ENCODE measurements at regions not wholly inside any gene's neighbourhood (a gene's known extent, or its start where the extent isn't known, plus 50 kb on each side); places are given as distances from the start of the nearest gene placed in this dataset.
A peak's percentile ranks its signal among the peaks of the same experiment; 100 is the strongest.

DNA sequence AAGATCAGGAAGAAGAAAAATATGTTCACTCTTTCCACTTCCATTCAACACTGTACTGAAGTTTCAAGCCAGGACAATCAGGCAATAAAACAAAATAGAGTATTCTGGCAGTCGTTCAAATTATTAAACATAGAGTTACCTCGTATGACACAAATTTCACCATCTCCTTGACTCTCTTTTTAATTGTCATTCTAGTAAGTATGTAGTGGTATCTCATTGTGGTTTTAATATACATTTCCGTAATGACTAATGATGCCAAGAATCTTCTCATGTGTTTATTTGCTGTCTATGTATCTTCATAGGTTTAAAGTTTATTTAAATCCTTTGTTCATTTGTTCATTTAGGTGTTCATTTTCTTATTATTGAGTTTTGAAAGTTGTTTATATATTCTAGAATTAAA lies 352.2 kb downstream of the IDS start:
- Mint-ChIP-seq H3K27ac (no peak overlapping the region), H3K36me3 (ENCODE audit: low read depth) (no peaks in the 10 kb centered on the region), H3K4me3 (no peak overlapping the region), H3K27me3 (no peaks in the 10 kb centered on the region), H3K4me1 (peaks cover 4% of the 10 kb centered on the region), H3K9me3 (no peaks in the 10 kb centered on the region)
- DNase-seq (no peak), ATAC-seq (no peak)

DNA sequence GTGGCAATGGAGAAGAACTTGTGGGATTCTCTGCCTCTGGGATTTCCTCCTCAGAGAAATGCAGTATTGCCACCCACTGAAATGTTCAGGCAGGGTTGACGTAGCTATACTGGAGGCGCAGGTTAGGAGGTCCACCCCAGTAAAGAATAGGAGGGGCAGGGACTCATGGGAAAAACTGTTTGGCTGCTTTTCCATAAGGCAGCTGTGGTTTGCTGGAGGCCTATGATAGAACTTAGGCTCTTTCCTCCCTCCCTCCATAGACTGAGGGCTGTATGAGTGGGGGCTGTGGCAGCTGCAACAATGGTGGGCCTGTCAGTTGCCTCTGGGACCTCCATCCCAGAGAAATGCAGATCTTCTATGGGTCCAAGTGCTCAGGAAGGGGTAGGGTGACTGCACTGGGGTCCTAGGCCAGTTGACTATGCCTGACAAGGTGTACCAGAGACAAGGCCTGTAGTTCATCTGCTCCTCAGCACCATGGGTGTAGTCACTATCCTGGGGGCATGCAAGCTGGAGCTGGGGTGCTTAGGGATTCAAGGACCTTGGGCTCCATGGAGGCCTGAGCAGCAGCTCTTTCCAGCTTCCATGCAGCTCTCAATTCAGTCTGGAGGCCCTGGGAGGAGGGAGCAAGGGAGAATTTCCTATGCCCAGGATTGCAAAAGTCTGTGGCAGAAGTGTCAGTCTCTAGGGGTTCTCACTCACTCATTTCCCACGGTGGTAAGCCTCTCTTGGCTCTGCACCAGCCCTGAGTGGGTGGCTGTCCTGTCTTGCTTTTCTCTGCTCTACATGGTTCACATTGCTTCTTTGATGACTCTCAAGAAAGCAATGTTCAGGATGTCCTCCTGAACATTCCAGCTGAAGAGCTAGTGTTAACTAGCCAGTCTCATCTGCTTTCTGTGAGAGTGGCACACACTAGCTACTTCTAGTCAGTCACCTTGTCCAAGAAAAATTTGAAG lies 353.0 kb downstream of the IDS start:
- ATAC-seq (no peak), DNase-seq (no peak)
- no peaks in the 10 kb centered on the region for H3K9me3 Mint-ChIP-seq
- peaks cover 4% of the 10 kb centered on the region for H3K4me1 Mint-ChIP-seq
- H3K27me3 Mint-ChIP-seq = no peaks in the 10 kb centered on the region
- H3K4me3 Mint-ChIP-seq = no peak overlapping the region
- H3K36me3 Mint-ChIP-seq (ENCODE audit: low read depth) = no peaks in the 10 kb centered on the region
- no peak overlapping the region for H3K27ac Mint-ChIP-seq

DNA sequence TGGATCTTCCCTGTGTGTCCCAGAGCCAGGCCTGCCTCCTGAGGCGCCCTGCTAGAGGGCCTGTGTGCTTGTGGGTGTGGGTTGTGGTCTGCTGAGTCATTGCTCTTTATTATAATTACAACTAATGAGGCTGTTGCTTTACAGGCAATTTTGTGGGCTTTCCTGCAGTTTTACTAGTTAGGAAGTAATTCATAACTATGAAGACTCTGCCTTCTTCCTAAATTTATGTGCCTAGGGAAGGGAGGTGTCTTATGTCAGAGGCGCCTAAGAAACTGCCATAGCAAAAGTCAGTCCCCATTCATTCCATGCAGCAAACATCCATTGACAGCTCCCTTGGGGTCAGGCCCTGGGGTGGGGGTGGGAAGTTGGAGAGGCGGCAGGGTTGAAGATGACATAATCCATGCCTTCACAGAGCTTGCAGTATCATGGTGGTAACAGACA lies 359.2 kb downstream of the IDS start:
- no peak for ATAC-seq
- H3K4me1 Mint-ChIP-seq = no peaks in the 10 kb centered on the region

DNA sequence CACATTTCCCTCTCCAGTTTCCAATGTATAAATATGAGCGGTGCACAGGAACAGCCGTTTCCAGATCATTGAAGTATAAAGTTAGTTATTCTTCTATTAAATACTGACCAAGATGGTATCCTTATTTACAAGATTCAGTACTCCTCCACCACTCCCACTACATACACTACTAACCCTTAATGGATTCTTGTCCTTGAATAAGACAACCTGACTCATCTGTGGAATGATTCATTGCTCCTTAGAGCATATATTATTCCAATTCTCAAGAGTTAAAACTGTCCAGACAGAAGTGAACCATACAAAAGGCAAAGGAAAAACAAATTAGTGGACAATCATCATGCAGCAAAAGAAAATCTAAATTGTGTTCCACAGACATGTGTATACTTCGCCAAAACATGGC lies 373.3 kb downstream of the IDS start:
- H3K27ac Mint-ChIP-seq = no peak overlapping the region
- no peaks in the 10 kb centered on the region for H3K36me3 Mint-ChIP-seq (ENCODE audit: low read depth)
- H3K4me3 Mint-ChIP-seq = no peak overlapping the region

More for the DNA sequence above, 359.2 kb downstream of the IDS start:
- Mint-ChIP-seq H3K27ac (no peak overlapping the region), H3K9me3 (no peaks in the 10 kb centered on the region), H3K36me3 (ENCODE audit: low read depth) (no peaks in the 10 kb centered on the region), H3K27me3 (no peaks in the 10 kb centered on the region), H3K4me3 (no peak overlapping the region)
- no peak for DNase-seq

DNA sequence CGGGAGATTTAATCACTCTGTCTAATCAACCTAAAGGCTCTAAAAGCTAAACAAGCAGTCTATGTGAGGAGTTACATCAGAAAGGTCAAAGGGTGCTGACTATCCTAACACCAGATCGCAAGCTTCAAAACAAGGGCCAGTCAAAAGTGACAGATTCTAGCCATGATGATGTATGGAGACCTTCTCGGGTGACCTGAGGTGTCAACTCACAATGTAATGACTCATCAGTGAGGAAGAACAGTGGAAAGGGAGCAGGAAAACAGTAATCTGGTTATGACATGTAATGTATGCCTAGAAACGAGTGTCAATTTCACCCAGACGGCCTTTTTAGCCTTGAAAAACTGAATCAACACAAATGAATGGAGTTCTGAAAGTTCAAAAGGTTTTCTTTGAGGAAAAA lies 375.3 kb downstream of the IDS start:
- DNase-seq (no peak), ATAC-seq (peak; percentile 57)
- H3K4me3 Mint-ChIP-seq = no peak overlapping the region
- H3K27ac Mint-ChIP-seq = no peak overlapping the region
- no peaks in the 10 kb centered on the region for H3K36me3 Mint-ChIP-seq (ENCODE audit: low read depth)
- no peaks in the 10 kb centered on the region for H3K27me3 Mint-ChIP-seq
- H3K9me3 Mint-ChIP-seq = no peaks in the 10 kb centered on the region
- H3K4me1 Mint-ChIP-seq = no peaks in the 10 kb centered on the region

More for the DNA sequence above, 373.3 kb downstream of the IDS start:
- ATAC-seq = no peak
- DNase-seq = no peak
- Mint-ChIP-seq H3K27me3 (no peaks in the 10 kb centered on the region), H3K4me1 (no peaks in the 10 kb centered on the region), H3K9me3 (no peaks in the 10 kb centered on the region)

DNA sequence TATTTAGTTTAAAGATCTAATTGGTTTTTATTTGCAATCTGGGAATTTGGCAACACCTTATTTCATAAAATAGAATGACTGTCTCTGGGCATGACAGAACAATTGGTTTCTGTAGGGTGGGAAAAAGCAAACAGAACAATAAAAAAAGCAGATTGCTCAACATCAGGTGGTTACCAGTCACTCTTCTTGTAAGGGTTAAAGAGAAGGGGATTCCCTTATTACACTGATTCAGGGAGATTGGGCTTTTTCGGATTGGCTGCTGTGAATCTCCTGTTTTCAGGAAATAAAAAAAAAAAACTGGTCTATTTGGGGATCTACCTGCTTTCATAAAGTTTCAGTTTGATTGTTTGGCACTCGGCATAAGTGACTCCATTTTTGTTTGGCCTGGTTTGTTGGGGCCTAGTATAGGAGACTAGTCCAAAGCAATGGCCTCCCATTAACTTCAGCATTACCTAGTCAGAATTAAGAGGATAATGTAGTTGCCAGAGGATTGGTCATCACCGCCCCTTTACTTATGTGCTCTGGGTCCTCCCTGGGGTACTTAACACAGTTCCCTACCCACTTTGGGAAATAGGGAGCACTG lies 380.5 kb downstream of the IDS start:
- Mint-ChIP-seq H3K27ac (no peak overlapping the region), H3K4me3 (no peak overlapping the region), H3K27me3 (no peaks in the 10 kb centered on the region), H3K9me3 (no peaks in the 10 kb centered on the region), H3K4me1 (no peaks in the 10 kb centered on the region), H3K36me3 (ENCODE audit: low read depth) (no peaks in the 10 kb centered on the region)
- ATAC-seq = no peak
- DNase-seq = no peak

DNA sequence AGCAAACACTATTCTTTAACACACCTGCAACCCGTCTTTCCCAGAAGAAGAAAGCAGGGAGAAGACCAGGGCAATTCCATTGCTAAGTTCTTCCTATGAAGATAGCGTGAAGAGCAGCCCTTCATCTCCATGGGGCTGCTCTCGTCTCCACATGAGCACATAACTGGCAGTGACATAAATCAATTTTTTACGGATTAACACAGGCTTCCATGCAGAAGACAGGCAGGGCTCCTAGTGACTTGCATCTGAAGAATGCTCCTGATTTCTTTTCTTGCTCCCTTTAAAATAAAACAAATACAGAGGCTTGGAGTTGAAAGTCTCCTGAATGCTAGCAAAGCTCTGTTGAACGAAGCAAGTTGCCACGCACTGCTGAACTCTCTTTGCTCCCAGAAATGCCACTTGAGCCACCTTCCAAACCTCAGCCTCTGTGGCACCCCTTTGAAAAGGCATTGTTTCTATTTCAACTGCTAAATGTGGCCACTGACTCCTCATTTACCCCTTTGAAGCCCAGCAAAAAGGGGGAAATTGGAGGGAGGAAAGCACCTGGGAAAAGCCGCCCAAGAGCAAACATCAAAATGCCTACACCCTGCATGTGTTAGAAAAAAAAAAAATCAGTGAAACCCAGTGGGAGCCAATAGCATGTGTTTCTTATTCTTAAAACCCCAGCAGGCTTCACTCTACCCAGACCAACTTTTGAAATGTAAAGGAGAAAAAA lies 383.7 kb downstream of the IDS start:
- H3K27me3 Mint-ChIP-seq = no peaks in the 10 kb centered on the region
- no peak overlapping the region for H3K4me3 Mint-ChIP-seq
- H3K27ac Mint-ChIP-seq = no peak overlapping the region
- no peaks in the 10 kb centered on the region for H3K9me3 Mint-ChIP-seq
- DNase-seq (no peak), ATAC-seq (no peak)
- H3K4me1 Mint-ChIP-seq = no peaks in the 10 kb centered on the region
- H3K36me3 Mint-ChIP-seq (ENCODE audit: low read depth) = no peaks in the 10 kb centered on the region

DNA sequence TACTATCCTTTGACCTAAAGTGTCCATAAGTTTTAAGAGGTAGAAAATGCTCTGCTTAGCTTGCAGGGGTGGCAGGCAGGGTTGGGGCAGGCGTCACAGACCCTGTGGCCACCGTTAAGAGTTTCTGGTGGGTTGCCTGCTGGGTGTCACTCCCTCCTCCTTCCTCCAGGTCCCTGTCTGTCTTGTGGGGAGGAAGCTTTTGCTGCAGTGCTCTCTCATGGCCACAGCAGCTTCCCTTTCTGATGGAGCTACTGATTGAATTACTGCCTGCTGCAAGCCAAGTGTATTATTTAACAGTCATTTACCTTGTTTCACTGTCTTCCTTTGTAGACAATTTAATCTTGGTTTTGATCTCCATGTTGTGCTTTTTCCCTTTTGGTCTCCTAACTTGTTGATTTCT lies 384.6 kb downstream of the IDS start:
- H3K27ac Mint-ChIP-seq = no peak overlapping the region
- DNase-seq (no peak), ATAC-seq (no peak)
- H3K9me3 Mint-ChIP-seq = no peaks in the 10 kb centered on the region
- no peaks in the 10 kb centered on the region for H3K4me1 Mint-ChIP-seq
- peaks cover 5% of the 10 kb centered on the region for H3K27me3 Mint-ChIP-seq
- H3K36me3 Mint-ChIP-seq (ENCODE audit: low read depth) = no peaks in the 10 kb centered on the region
- H3K4me3 Mint-ChIP-seq = no peak overlapping the region

DNA sequence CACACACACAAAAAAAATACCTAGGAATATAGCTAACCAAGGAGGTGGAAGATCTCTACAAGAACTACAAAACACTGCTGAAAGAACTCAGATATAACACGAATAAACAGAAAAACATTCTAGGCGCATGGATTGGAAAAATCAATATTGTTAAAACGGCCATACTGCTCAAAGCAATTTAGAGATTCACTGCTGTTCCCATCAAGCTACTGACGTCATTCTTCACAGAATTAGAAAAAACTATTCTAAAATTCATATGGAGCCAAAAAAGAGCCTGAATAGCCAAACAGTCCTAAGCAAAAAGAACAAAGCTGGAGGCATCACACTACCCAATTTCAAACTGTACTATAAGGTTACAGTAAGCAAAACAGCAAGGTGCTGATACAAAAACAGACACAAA lies 390.2 kb downstream of the IDS start:
- Mint-ChIP-seq H3K9me3 (peaks cover 10% of the 10 kb centered on the region), H3K27ac (no peak overlapping the region), H3K4me1 (no peaks in the 10 kb centered on the region), H3K27me3 (peaks cover 6% of the 10 kb centered on the region), H3K36me3 (ENCODE audit: low read depth) (no peaks in the 10 kb centered on the region), H3K4me3 (no peak overlapping the region)
- ATAC-seq = no peak
- no peak for DNase-seq

DNA sequence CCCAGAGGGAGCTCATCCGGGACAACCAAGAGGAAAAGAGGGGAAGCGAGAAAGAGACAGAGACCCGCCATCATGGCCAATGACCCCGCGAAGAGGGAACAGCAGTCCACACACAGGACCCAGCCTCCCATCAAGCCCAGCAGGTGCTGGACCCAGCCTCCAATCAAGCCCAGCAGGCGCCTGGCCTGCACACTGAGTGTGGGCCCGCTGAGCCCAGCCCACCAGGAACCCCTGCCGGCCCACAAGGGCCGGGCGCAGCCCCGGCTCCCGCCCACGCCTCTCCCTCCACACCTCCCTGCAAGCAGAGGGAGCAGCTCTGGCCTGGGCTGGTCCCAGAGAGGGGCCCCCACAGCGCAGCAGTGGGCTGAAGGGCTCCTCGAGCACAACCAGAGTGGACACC lies 391.1 kb downstream of the IDS start:
- Mint-ChIP-seq H3K4me1 (no peaks in the 10 kb centered on the region), H3K36me3 (ENCODE audit: low read depth) (no peaks in the 10 kb centered on the region), H3K27ac (no peak overlapping the region), H3K9me3 (peaks cover 14% of the 10 kb centered on the region), H3K4me3 (no peak overlapping the region), H3K27me3 (peaks cover 8% of the 10 kb centered on the region)
- no peak for ATAC-seq
- DNase-seq = no peak

DNA sequence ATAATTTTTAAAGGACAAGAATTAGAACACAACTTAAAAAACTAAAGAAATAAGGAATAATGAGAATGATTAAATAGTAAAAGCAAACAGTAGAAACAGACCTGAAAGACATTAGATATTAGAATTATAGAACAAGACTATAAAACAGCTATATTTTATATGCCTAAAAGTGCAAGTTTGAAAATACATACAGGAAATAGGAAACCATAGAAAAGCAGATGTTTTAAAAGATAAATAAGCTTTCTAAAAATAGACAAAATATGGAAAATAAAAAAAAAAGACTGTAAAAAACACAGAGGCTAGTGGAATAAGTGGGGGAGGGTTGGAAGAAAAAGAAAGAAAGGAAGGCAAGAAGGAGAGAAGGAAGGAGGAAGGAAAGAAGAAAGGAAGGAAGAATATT lies 407.3 kb downstream of the IDS start:
- Mint-ChIP-seq H3K4me1 (no peaks in the 10 kb centered on the region), H3K27ac (no peak overlapping the region), H3K27me3 (no peaks in the 10 kb centered on the region), H3K4me3 (no peak overlapping the region), H3K36me3 (ENCODE audit: low read depth) (no peaks in the 10 kb centered on the region), H3K9me3 (no peaks in the 10 kb centered on the region)
- ATAC-seq (no peak), DNase-seq (no peak)

DNA sequence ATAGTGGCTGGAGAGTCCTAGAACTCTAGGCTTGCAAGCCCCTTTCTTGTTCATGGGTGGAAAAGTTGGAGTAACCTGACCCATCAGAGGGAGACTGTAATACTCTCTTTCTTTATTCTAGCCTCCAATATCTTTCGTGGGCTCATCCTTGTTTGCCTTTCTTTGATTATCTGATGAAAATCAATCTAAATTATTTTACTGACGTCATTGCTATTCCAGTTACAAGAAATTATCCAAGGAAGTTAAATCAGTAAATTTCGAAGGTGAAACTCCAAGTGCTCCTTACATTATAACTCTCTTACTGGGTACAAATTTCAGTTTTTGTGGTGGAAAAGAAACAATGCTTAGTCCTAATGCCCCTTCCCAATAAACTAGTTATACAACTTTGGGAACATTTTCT lies 412.9 kb downstream of the IDS start:
- Mint-ChIP-seq H3K27ac (no peak overlapping the region), H3K9me3 (no peaks in the 10 kb centered on the region), H3K4me1 (no peaks in the 10 kb centered on the region), H3K27me3 (no peaks in the 10 kb centered on the region), H3K4me3 (no peak overlapping the region), H3K36me3 (ENCODE audit: low read depth) (no peaks in the 10 kb centered on the region)
- ATAC-seq = no peak
- DNase-seq = no peak

DNA sequence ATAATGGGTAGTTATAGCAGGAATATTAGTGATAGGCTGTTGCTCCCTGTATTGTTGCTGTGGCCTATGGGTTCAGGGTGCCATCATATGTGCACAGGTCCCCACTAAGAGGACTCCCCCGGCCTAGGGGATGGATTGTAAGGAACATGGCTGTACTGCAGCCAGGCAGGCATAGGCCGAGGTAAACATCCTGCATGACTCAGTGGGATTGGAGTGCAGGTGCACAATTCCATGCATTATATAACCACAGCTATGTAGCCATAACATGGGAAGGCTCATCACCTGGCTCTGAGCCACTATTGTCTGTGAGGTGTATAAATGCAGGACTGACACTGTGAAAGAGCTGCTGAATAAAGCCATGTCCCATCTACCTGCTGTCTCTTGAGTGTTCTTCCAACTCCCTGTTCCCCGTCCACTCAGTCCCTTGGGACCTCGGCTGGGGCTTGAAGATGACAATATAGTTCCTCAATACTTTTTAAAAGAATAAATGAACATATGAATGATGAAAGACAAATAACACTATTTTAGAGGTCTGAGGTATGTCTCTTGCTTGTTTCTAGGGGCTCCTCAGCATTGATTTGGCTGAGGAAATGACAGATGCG lies 425.2 kb downstream of the IDS start:
- Mint-ChIP-seq H3K27ac (no peak overlapping the region), H3K27me3 (no peaks in the 10 kb centered on the region), H3K36me3 (ENCODE audit: low read depth) (no peaks in the 10 kb centered on the region), H3K4me1 (no peaks in the 10 kb centered on the region), H3K4me3 (no peak overlapping the region), H3K9me3 (no peaks in the 10 kb centered on the region)
- no peak for ATAC-seq
- no peak for DNase-seq

DNA sequence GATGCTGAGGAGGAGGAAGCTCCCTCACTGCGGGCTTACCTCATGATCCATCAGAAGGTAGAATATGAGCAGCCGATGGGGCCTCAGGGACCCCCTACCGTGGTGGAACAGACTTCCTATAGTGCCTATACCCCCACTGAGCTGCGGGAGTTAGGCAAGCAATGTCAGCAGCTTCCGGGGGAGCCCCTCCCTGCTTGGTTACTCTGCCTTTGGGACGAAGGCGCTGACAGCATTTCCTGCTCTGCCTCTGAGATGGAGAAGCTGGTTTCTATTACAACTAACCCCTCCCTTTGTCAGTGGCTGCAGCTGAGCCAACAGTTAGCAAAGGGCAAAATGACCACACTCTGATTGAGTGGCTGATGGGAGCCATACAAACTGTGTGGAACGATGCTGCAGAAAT lies 430.7 kb downstream of the IDS start:
- Mint-ChIP-seq H3K27me3 (no peaks in the 10 kb centered on the region), H3K4me1 (no peaks in the 10 kb centered on the region), H3K27ac (no peak overlapping the region), H3K36me3 (ENCODE audit: low read depth) (no peaks in the 10 kb centered on the region), H3K4me3 (no peak overlapping the region), H3K9me3 (no peaks in the 10 kb centered on the region)
- ATAC-seq (peak; percentile 24), DNase-seq (peak; percentile 6)
